OCI-LY1 (cell line): ENCODE measurements at regions not wholly inside any gene's neighbourhood (a gene's known extent, or its start where the extent isn't known, plus 50 kb on each side); places are given as distances from the start of the nearest gene placed in this dataset.

Source experiments
- EZH2 ChIP-seq: fragments of 200-600 bp; sonication (generic), shearing (Covaris generic); IDR thresholded peaks from 2 replicates; pipeline ENCODE4 v1.8.0; 2017; ENCODE audit warnings: borderline replicate concordance, mixed run types, mild to moderate bottlenecking, antibody characterized with exemption, low read length, moderate library complexity, mixed read lengths
- TF ChIP-seq, protein P1 (sequence below): fragments of 200-600 bp; sonication (generic), shearing (Covaris generic); IDR thresholded peaks from 2 replicates; pipeline ENCODE4 v1.5.1; 2017; ENCODE audit warnings: mild to moderate bottlenecking, antibody characterized with exemption, low read length, moderate library complexity, mixed read lengths

DNA sequence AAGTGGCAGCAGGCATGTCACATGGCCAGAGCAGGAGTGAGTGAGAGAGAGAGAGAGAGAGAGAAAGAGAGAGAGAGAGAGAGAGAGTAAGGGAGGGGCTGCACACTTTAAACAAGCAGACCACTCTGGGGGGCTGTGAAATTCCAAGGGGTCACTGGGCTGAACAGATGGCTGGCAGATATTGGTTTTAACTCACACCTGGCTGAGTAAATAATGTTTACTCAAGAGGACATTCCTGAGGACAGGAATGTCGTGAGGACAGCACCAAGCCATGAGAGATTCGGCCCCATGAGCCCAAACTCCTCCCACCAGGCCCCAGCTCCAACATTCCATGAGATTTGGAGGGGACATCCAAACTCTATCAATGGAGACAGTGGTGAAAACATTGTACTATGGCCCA lies 269.7 kb downstream of the CBLN1 start:
- no peak for TF ChIP-seq EZH2
- TF ChIP-seq, protein P1, sequence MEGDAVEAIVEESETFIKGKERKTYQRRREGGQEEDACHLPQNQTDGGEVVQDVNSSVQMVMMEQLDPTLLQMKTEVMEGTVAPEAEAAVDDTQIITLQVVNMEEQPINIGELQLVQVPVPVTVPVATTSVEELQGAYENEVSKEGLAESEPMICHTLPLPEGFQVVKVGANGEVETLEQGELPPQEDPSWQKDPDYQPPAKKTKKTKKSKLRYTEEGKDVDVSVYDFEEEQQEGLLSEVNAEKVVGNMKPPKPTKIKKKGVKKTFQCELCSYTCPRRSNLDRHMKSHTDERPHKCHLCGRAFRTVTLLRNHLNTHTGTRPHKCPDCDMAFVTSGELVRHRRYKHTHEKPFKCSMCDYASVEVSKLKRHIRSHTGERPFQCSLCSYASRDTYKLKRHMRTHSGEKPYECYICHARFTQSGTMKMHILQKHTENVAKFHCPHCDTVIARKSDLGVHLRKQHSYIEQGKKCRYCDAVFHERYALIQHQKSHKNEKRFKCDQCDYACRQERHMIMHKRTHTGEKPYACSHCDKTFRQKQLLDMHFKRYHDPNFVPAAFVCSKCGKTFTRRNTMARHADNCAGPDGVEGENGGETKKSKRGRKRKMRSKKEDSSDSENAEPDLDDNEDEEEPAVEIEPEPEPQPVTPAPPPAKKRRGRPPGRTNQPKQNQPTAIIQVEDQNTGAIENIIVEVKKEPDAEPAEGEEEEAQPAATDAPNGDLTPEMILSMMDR: no peak
